ENCODE measurements at regions not wholly inside any gene's neighbourhood (a gene's known extent, or its start where the extent isn't known, plus 50 kb on each side); places are given as distances from the start of the nearest gene placed in this dataset.

- no peaks in the 10 kb centered on the region for H3K36me3 ChIP-seq
- no peak for ATAC-seq
- H3K4me1 ChIP-seq = no peaks in the 10 kb centered on the region
- H3K27me3 ChIP-seq = peaks cover 13% of the 10 kb centered on the region
- intact Hi-C loops (cut with DNase I) = no loop called here
- DNase-seq = peak; percentile 49
- no peak for TF ChIP-seq CTCF (IDR thresholded peaks at IDR 0.05)
- H3K4me3 ChIP-seq = no peak overlapping the region
- H3K9me3 ChIP-seq = no peaks in the 10 kb centered on the region
- H3K27ac ChIP-seq = no peak overlapping the region
Observed at GRCh38 chr6:170095273-170095981, 195.5 kb downstream of the DLL1 start.

GRCh38 chr6:170094686-170095272 is 196.1 kb downstream of the DLL1 start:
- H3K27ac ChIP-seq = no peak overlapping the region

DNA sequence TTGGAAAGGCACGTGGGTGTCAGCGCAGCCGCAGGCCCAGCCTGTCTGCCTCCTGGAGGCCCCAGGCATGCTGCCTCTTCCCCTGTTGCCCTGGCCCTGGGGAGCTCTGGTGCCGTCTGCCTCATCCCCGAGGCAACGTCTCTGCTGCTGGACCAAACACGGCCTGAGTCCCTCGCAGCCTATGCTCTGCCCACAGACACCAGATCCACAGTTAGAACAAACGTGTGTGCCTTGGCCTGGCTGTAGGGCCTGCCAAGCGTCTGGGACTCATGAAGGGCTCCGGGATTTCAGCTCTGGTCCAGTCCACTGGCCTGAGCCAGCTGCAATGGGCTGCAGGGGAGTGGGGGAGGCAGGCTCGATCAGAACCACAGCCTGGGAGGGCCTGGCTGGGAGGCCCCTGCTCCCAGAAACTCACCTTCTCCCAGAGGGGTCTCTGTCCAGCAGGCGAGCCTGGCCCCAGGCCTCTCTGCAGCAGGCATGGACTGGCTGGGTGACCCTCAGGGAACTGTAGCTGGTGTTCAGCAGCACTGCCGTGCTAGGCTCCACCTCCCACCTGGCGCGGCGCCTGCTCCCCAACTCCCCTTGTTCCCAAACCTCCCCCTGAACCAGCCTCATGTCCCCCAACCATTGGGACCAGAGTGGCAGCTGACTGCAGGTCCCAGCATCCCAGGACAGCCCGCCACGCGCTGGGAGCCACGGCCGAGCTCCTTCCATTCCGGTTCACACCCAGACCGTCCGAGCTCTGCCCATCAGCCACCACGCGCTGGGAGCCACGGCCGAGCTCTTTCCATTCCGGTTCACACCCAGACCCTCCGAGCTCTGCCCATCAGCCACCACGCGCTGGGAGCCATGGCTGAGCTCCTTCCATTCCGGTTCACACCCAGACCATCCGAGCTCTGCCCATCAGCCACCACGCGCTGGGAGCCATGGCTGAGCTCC is 197.0 kb downstream of the DLL1 start:
- Histone ChIP-seq H3K36me3 (no peaks in the 10 kb centered on the region), H3K9me3 (no peaks in the 10 kb centered on the region), H3K4me3 (no peak overlapping the region), H3K4me1 (peaks cover under 1% of the 10 kb centered on the region), H3K27me3 (peaks cover 13% of the 10 kb centered on the region), H3K27ac (no peak overlapping the region)
- DNase-seq (peak; percentile 62), ATAC-seq (peak; percentile 16)
- intact Hi-C loops (cut with DNase I) = no loop called here
- TF ChIP-seq CTCF (IDR thresholded peaks at IDR 0.05) = no peak

More at GRCh38 chr6:170094686-170095272, 196.1 kb downstream of the DLL1 start:
- DNase-seq (peak; percentile 52), ATAC-seq (no peak)
- TF ChIP-seq CTCF (IDR thresholded peaks at IDR 0.05) = no peak
- intact Hi-C loops (cut with DNase I) = no loop called here
- H3K4me1 ChIP-seq = no peaks in the 10 kb centered on the region
- H3K4me3 ChIP-seq = no peak overlapping the region
- H3K36me3 ChIP-seq = no peaks in the 10 kb centered on the region
- peaks cover 13% of the 10 kb centered on the region for H3K27me3 ChIP-seq
- H3K9me3 ChIP-seq = no peaks in the 10 kb centered on the region

DNA sequence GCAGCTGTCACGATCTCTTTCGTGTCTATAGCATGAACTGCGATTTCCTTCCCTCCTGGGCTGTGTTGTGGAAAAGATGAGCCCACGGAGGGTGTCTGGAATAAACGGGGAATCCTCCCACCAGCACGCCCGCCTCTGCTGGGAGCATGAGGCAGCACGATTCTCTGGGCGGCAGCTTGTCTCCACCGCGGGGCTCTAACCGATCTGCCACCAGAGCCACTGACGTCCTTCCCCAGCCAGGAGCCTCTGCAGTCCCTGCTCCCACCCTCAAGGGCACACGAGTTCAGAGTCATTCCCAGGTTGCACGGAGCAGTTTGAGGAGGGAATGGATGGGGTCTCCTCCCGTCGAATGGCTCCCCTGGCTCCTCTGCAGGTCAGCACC is 197.6 kb downstream of the DLL1 start:
- Histone ChIP-seq H3K36me3 (no peaks in the 10 kb centered on the region), H3K27me3 (peaks cover 13% of the 10 kb centered on the region), H3K9me3 (no peaks in the 10 kb centered on the region), H3K4me3 (no peak overlapping the region), H3K4me1 (peaks cover 7% of the 10 kb centered on the region), H3K27ac (no peak overlapping the region)
- ATAC-seq (no peak), DNase-seq (peak; percentile 60)
- no peak for TF ChIP-seq CTCF (IDR thresholded peaks at IDR 0.05)
- intact Hi-C loops (cut with DNase I) = no loop called here

- Histone ChIP-seq H3K4me1 (peaks cover 8% of the 10 kb centered on the region), H3K36me3 (no peaks in the 10 kb centered on the region), H3K27ac (no peak overlapping the region), H3K4me3 (no peak overlapping the region), H3K27me3 (peaks cover 13% of the 10 kb centered on the region), H3K9me3 (no peaks in the 10 kb centered on the region)
- TF ChIP-seq CTCF (IDR thresholded peaks at IDR 0.05) = no peak
- intact Hi-C loops (cut with DNase I) = no loop called here
- no peak for ATAC-seq
- DNase-seq = no peak
Observed at GRCh38 chr6:170092826-170093225, 198.1 kb downstream of the DLL1 start.

All from upper lobe of right lung (tissue), 1 donor.